Esophagus squamous epithelium (tissue), 5 donors: ENCODE measurements at regions not wholly inside any gene's neighbourhood (a gene's known extent, or its start where the extent isn't known, plus 50 kb on each side); places are given as distances from the start of the nearest gene placed in this dataset.

Source experiments
- DNase-seq: peaks from one replicate; lab custom pipeline; 2025; lab: John Stamatoyannopoulos, UW
- H3K27ac ChIP-seq, 4 donors: fragments of 200-600 bp; sonication (generic); one replicate each; pipeline ENCODE4 v1.5.1; 2016 to 2019; ENCODE audit warnings: mild to moderate bottlenecking in 1 of 4
- H3K27me3 ChIP-seq, 4 donors: fragments of 200-600 bp; sonication (generic); 1 replicate in 3 of 4; 2 replicates in 1 of 4; pipeline versions ENCODE4 v1.5.1 to v1.6.0; 2017 to 2021; ENCODE audit warnings: antibody characterized with exemption in 1 of 4
- H3K36me3 ChIP-seq, 3 donors: fragments of 200-600 bp; sonication (generic); one replicate each; pipeline ENCODE4 v1.5.1; 2016 to 2019
- H3K4me1 ChIP-seq, 3 donors: fragments of 200-600 bp; sonication (generic); one replicate each; pipeline ENCODE4 v1.5.1; 2017 to 2019
- H3K4me3 ChIP-seq, 4 donors: fragments of 200-600 bp; sonication (generic); 1 replicate in 3 of 4; 2 replicates in 1 of 4; pipeline ENCODE4 v1.5.1; 2016 to 2019; ENCODE audit warnings: mild to moderate bottlenecking in 2 of 4, moderate library complexity in 1 of 4
- H3K9me3 ChIP-seq, 3 donors: fragments of 200-600 bp; sonication (generic); one replicate each; pipeline ENCODE4 v1.5.1; 2016 to 2019
- POLR2A ChIP-seq, 4 donors: fragments of 450-650 bp; IDR thresholded peaks; one replicate each; pipeline ENCODE4 v1.6.1; 2017; ENCODE audit warnings: antibody characterized with exemption in 4 of 4, mild to moderate bottlenecking in 4 of 4, moderate library complexity in 3 of 4
- WGBS, 2 donors: methylation state at CpG; one replicate each; pipeline ENCODE4 v1.1.5; 2018; 5-methylcytosine and 5-hydroxymethylcytosine counted together
- intact Hi-C: fragments of 100-400 bp; cut with DNase I; formaldehyde crosslinking; loops from one replicate; pipeline ENCODE4 v1.15.0; 2022
- TF ChIP-seq, protein P1 (sequence below), 6 experiments: fragments of 450-650 bp in 4 of 6; fragments of 200-600 bp in 2 of 6; sonication (generic) in 2 of 6; IDR thresholded peaks; one replicate each; pipeline ENCODE4 v1.5.1; 2016 to 2019; ENCODE audit warnings: antibody characterized with exemption in 6 of 6, mild to moderate bottlenecking in 4 of 6, moderate library complexity in 4 of 6
- donor health status: DM: yes; HTN: yes; CAD: no.

DNA sequence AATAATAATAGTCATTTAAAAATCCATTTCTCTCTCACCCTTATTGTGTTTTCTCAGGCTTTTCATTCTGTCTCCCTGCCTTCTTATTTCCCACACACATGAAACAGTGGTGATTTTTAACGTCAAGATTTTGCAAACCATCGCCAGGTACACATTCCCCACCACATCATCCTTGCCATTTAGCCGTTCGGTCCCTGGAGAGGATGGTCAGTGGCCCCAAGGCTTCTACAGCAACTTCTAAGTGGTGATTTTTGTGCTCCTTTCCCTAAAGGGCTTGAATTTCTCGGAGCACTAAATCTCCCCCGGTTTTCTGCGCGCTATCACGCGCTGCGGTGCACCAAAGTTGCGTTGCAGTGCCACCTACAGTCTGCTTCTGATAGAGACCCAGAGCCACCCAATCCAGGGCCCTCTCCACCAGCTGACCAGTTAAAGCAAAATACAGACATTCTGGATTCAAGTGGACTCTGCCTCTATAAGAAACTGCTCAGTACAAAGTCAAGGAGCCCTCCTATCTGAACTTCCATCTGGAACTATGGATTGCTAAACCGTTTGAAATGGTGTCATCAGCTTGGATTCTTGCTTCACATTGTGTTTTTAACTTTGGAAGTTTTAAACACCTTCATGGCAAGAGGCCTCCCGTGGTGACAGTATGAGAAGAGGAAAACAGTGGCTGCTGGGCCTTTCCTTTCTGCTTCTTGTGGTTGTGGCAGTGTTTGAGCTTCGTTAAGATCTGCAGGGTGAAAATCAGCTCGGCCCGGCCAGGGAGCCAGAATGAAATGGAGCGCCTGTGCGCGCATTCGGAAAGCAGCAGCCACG is 234.0 kb downstream of the SPTSSA start:
- DNase-seq, result no peak
- Histone ChIP-seq H3K27ac (no peak overlapping the region), H3K27me3 (no peaks in the 10 kb centered on the region), H3K36me3 (no peaks in the 10 kb centered on the region), H3K9me3 (no peaks in the 10 kb centered on the region), H3K4me3 (peak overlapping the region in 1 of 4 donors; percentile 40), H3K4me1 (peaks cover 0 to 14% (median 0%) of the 10 kb centered on the region in 3 donors)
- intact Hi-C loops, result loop anchor here (10.0 kb wide), 1 partner anchor 393 kb away; no protein-coding TSS in a partner anchor
- TF ChIP-seq, protein P1, sequence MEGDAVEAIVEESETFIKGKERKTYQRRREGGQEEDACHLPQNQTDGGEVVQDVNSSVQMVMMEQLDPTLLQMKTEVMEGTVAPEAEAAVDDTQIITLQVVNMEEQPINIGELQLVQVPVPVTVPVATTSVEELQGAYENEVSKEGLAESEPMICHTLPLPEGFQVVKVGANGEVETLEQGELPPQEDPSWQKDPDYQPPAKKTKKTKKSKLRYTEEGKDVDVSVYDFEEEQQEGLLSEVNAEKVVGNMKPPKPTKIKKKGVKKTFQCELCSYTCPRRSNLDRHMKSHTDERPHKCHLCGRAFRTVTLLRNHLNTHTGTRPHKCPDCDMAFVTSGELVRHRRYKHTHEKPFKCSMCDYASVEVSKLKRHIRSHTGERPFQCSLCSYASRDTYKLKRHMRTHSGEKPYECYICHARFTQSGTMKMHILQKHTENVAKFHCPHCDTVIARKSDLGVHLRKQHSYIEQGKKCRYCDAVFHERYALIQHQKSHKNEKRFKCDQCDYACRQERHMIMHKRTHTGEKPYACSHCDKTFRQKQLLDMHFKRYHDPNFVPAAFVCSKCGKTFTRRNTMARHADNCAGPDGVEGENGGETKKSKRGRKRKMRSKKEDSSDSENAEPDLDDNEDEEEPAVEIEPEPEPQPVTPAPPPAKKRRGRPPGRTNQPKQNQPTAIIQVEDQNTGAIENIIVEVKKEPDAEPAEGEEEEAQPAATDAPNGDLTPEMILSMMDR (IDR thresholded peaks at IDR 0.05), result peak; percentile 45 to 87 (median 74)
- no peak for TF ChIP-seq POLR2A (IDR thresholded peaks at IDR 0.05)
- 31 to 35% methylated on average over 22 of the region's 22 CpGs for WGBS, 2 donors

DNA sequence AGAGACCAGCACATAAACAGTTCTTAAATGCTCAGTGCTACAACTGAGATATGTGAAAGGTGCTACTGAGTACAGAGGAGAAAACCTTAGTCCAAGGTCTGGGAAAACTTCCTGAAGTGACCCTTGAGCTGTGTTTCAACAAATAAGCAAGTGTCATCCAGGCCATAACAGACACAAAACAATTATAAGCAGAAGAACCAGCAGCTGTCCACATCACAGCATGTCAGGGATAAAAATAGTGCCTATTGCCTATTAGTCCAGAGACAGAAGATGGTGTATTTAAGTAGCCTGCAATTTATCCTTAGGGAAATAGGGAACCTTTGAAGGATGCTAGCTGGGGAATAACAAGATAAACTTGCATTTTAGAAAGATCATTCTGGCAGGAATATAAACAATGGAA is 237.8 kb downstream of the SPTSSA start:
- Histone ChIP-seq H3K27ac (no peak overlapping the region), H3K4me3 (no peak overlapping the region), H3K4me1 (peaks cover 0 to 6% (median 0%) of the 10 kb centered on the region in 3 donors), H3K36me3 (no peaks in the 10 kb centered on the region), H3K9me3 (no peaks in the 10 kb centered on the region), H3K27me3 (peaks cover 0 to 5% (median 0%) of the 10 kb centered on the region in 4 donors)
- TF ChIP-seq, protein P1 (IDR thresholded peaks at IDR 0.05), result no peak
- no peak for TF ChIP-seq POLR2A (IDR thresholded peaks at IDR 0.05)
- no peak for DNase-seq
- intact Hi-C loops, result loop anchor here (10.0 kb wide), 1 partner anchor 389 kb away; no protein-coding TSS in a partner anchor

DNA sequence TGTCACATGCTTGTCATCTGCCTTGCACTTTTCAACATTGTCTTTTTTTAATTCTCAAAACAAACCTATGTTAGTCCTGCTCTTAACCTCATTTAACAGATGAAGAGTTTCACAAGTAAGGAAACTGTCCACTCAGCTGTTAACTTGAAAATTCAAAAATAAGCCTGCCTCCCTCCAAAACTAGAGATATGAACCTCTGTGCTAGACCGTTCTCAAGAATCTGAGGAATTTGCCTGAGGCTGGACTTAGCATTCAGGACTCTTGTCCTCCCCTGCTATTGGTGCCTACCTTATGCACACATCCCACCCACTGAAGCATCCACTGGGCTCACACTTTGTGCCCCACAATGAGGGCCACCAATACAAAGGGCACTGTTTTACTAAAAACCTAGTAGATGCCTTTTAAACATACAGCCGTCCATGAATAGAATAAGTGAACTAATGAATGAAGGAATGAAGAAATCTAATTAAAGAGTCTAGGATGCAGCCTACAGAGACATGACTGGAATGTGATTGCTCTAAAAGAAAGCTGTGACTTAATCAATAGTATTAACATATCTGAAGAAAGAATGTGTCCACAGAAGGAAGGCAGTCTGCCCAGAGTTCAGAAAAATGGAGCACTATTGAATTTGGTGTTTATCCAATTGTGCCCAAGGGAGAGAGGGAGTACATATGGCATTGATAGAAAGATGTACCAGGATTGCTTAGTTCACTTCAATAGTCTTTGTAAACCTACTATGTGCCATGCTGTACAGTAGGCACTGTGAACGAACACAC is 238.5 kb downstream of the SPTSSA start:
- Histone ChIP-seq H3K27ac (no peak overlapping the region), H3K36me3 (no peaks in the 10 kb centered on the region), H3K4me1 (peaks cover 0 to 6% (median 0%) of the 10 kb centered on the region in 3 donors), H3K27me3 (peaks cover 0 to 5% (median 0%) of the 10 kb centered on the region in 4 donors), H3K4me3 (no peak overlapping the region), H3K9me3 (no peaks in the 10 kb centered on the region)
- DNase-seq, result no peak
- intact Hi-C loops, result loop anchor here (10.0 kb wide), 1 partner anchor 389 kb away; no protein-coding TSS in a partner anchor
- 27 to 64% methylated on average over 2 to 3 of the region's 3 CpGs for WGBS, 2 donors
- TF ChIP-seq, protein P1 (IDR thresholded peaks at IDR 0.05), result no peak

DNA sequence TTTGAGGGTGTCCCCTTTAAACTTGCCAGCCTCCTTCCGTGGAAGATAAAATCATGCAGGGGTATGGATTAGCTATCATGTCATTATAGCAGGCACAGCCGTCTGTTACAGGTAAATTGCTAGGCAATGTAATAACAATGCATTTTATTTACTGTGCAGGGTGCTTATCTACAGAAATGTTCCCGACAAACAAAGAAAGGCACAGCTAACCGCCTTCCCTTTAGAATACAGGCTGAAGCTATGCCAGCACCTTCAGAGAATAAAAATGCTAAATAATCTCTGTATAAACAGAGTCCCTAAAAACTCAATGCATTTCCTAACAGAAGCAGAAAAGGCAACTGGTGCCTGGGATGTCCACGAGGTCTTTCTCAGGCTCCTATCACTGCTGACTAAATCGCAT is 239.2 kb downstream of the SPTSSA start:
- DNase-seq, result no peak
- TF ChIP-seq, protein P1 (IDR thresholded peaks at IDR 0.05), result no peak
- no peak for TF ChIP-seq POLR2A (IDR thresholded peaks at IDR 0.05)
- no peak overlapping the region for H3K27ac ChIP-seq
- H3K36me3 ChIP-seq, result no peaks in the 10 kb centered on the region
- 57 to 60% methylated on average over 6 of the region's 6 CpGs for WGBS, 2 donors
- no peaks in the 10 kb centered on the region for H3K9me3 ChIP-seq
- H3K27me3 ChIP-seq, result peaks cover 0 to 5% (median 0%) of the 10 kb centered on the region in 4 donors
- intact Hi-C loops, result loop anchor here (10.0 kb wide), 1 partner anchor 388 kb away; no protein-coding TSS in a partner anchor
- H3K4me3 ChIP-seq, result no peak overlapping the region
- peaks cover 0 to 4% (median 0%) of the 10 kb centered on the region in 3 donors for H3K4me1 ChIP-seq
